ENCODE measurements at regions not wholly inside any gene's neighbourhood (a gene's known extent, or its start where the extent isn't known, plus 50 kb on each side); places are given as distances from the start of the nearest gene placed in this dataset.

GRCh38 chr2:144937066-144937465 lies 417.1 kb upstream of the ZEB2 start:
- Mint-ChIP-seq H3K4me1 (no peaks in the 10 kb centered on the region), H3K9me3 (no peaks in the 10 kb centered on the region), H3K27me3 (ENCODE audit: insufficient read depth, low read depth, poor library complexity) (no peaks in the 10 kb centered on the region), H3K4me3 (no peak overlapping the region), H3K27ac (no peak overlapping the region), H3K36me3 (ENCODE audit: low read depth) (no peaks in the 10 kb centered on the region)
- H3K4me3 ChIP-seq = no peak overlapping the region
- no peak for DNase-seq (ENCODE audit: low spot score)
- H3K4me2 ChIP-seq = no peak overlapping the region
- no peaks in the 10 kb centered on the region for H3K9me2 ChIP-seq (ENCODE audit: insufficient read depth)
- no peaks in the 10 kb centered on the region for H3K36me3 ChIP-seq (ENCODE audit: insufficient read depth)
- no peaks in the 10 kb centered on the region for H3K27me3 ChIP-seq (ENCODE audit: insufficient read depth)
- no peak for ATAC-seq
- H4K20me1 ChIP-seq (replicated peaks; ENCODE audit: insufficient read depth) = no peaks in the 10 kb centered on the region
- no peaks in the 10 kb centered on the region for H3K79me2 ChIP-seq (replicated peaks; ENCODE audit: insufficient read depth)
- no peaks in the 10 kb centered on the region for H3F3A ChIP-seq (replicated peaks; ENCODE audit: low read depth)
- H2AFZ ChIP-seq = no peak overlapping the region
- no peaks in the 10 kb centered on the region for H3K4me1 ChIP-seq (ENCODE audit: insufficient read depth)
- no peak for TF ChIP-seq NANOG (IDR thresholded peaks at IDR 0.05; ENCODE audit: borderline replicate concordance)
- no peak for TF ChIP-seq CREB1 (CRISPR knock-in tag; IDR thresholded peaks at IDR 0.05; ENCODE audit: low read depth)
- no peak for TF ChIP-seq ZNF114 (CRISPR knock-in tag; IDR thresholded peaks at IDR 0.05)
- TF ChIP-seq STAT1 (IDR thresholded peaks at IDR 0.05; ENCODE audit: unreplicated experiment) = no peak
- no peak for TF ChIP-seq EZH2phosphoT487 (IDR thresholded peaks at IDR 0.05; ENCODE audit: unreplicated experiment)
- no peak for TF ChIP-seq ETS1 (IDR thresholded peaks at IDR 0.05)
- no peak for TF ChIP-seq POLR2AphosphoS5 (IDR thresholded peaks at IDR 0.05; ENCODE audit: low read depth)
- H3K27ac ChIP-seq (ENCODE audit: low read depth) = no peak overlapping the region

GRCh38 chr2:144936442-144936841 lies 416.5 kb upstream of the ZEB2 start:
- Histone ChIP-seq H3K79me2 (replicated peaks; ENCODE audit: insufficient read depth) (no peaks in the 10 kb centered on the region), H3K27me3 (ENCODE audit: insufficient read depth) (no peaks in the 10 kb centered on the region), H3K36me3 (ENCODE audit: insufficient read depth) (no peaks in the 10 kb centered on the region), H3K27ac (ENCODE audit: low read depth) (no peak overlapping the region), H3F3A (replicated peaks; ENCODE audit: low read depth) (no peaks in the 10 kb centered on the region), H4K20me1 (replicated peaks; ENCODE audit: insufficient read depth) (no peaks in the 10 kb centered on the region), H3K4me1 (ENCODE audit: insufficient read depth) (no peaks in the 10 kb centered on the region), H3K4me3 (no peak overlapping the region), H3K4me2 (no peak overlapping the region), H3K9me2 (ENCODE audit: insufficient read depth) (no peaks in the 10 kb centered on the region), H2AFZ (no peak overlapping the region)
- ATAC-seq (no peak), DNase-seq (ENCODE audit: low spot score) (no peak)
- no peaks in the 10 kb centered on the region for H3K27me3 Mint-ChIP-seq (ENCODE audit: insufficient read depth, low read depth, poor library complexity)
- H3K27ac Mint-ChIP-seq = no peak overlapping the region
- H3K9me3 Mint-ChIP-seq = no peaks in the 10 kb centered on the region
- no peaks in the 10 kb centered on the region for H3K4me1 Mint-ChIP-seq
- H3K36me3 Mint-ChIP-seq (ENCODE audit: low read depth) = no peaks in the 10 kb centered on the region
- no peak overlapping the region for H3K4me3 Mint-ChIP-seq
- TF ChIP-seq REST (IDR thresholded peaks at IDR 0.05; ENCODE audit: unreplicated experiment) (no peak), EZH2phosphoT487 (IDR thresholded peaks at IDR 0.05; ENCODE audit: unreplicated experiment) (no peak), ETS1 (IDR thresholded peaks at IDR 0.05) (no peak), NANOG (IDR thresholded peaks at IDR 0.05; ENCODE audit: borderline replicate concordance) (no peak), ZNF331 (CRISPR knock-in tag; IDR thresholded peaks at IDR 0.05; ENCODE audit: low read depth) (no peak), CREB1 (CRISPR knock-in tag; IDR thresholded peaks at IDR 0.05; ENCODE audit: low read depth) (no peak), POLR2AphosphoS5 (IDR thresholded peaks at IDR 0.05; ENCODE audit: low read depth) (no peak), STAT1 (IDR thresholded peaks at IDR 0.05; ENCODE audit: unreplicated experiment) (no peak), ZNF462 (CRISPR knock-in tag; IDR thresholded peaks at IDR 0.05) (no peak), ZNF114 (CRISPR knock-in tag; IDR thresholded peaks at IDR 0.05) (no peak)

Measured in GM23338 (cell line).